GM19025 (cell line): ENCODE measurements at regions not wholly inside any gene's neighbourhood (a gene's known extent, or its start where the extent isn't known, plus 50 kb on each side); places are given as distances from the start of the nearest gene placed in this dataset.
"Not testable (repeated sequence)": the region's sequence is repeated elsewhere in the genome, so short reads cannot be mapped to it uniquely, and the experiment has no call there.

Experiments
- ATAC-seq: cut with Tn5 transposase; IDR thresholded peaks from one replicate; pipeline ENCODE4 v1.9.1; 2021; ENCODE audit warnings: mild to moderate bottlenecking, low read depth, moderate library complexity; ENCODE audit not compliant: unreplicated experiment

DNA sequence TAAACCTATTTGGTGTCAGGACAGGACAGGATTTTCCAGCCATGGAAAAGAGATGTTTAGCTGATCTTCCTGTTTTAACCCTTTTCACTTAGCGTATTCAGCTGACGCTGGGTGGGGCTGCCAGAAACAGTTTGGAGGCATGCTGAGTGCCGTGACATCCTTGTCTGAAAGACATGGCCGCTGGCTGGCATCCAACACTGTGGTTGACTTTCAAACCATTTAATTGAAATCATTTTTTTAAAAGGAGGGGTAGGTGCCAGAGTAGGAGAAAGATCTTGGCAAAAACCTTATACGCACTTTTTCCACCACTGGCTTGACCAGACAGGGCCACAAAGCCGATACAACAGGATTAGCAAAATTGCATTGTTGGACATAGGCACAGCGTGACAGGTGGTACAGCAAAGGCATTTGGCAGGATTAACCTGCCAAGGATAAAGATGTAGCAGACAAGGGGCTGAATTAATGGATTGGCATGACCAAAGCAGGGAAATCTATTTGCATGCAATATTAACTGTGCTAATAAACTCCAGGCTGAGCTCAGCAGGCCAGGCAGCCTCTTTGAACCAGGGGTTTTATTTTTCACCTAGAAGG is 131.8 kb upstream of the TOPAZ1 start:
- no peak for ATAC-seq

DNA sequence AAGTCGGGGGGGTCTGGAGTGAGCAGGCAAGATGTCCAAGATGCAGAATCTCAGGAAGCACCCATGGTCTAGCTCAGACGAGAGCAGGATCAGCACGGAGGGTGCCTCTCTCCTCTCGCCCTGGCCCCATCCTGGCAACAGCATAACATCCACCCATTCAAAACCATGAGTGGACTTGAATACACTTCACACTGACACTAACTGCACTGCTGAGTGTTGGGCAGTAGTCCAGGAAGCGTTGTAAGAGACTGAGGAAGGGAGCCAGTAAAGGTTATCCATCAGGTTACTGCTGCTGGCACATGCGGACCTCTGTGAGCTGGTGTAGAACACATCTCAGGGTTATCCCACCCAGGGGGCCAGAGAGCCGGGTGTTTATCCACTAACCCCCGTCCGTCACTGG is 131.0 kb upstream of the TOPAZ1 start:
- no peak for ATAC-seq

DNA sequence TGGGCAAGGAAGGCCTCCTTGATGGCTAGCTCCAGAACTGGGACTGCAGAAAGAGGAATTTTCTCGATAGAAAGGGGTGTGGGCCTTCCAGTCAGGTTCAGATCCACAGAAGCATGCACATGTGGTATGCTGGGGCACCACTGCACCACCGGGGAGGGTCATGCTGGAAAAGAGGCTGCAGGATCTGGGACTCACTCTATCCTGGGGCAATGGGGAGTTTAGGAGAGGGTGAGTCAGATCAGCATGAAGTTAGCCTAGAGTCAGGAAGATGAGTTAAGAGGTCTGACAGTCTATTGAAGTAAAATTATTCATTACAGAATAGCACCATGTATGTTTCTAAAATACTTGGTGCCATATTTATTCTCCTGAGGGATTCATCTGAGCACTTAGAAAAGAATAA is 130.2 kb upstream of the TOPAZ1 start:
- no peak for ATAC-seq

DNA sequence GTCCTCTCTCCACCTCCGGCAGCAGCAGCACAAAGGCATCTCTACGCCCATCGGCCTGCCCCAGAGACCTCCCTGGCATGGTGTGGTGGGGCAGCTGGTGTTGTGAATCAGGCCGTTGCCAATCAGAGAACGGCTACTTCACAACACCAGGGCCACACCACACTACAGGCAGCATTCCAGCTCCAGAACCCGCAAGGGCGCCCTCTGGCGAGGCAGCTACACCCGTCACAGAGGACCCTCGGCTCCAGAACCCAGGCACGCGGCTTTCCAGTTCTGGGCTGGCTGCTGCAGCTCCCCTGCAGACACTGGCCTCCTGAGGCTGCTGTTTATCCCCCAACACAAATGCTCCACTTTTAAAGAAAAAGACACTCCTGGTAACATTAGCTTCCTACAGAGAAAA is 127.5 kb upstream of the TOPAZ1 start:
- ATAC-seq = no peak

DNA sequence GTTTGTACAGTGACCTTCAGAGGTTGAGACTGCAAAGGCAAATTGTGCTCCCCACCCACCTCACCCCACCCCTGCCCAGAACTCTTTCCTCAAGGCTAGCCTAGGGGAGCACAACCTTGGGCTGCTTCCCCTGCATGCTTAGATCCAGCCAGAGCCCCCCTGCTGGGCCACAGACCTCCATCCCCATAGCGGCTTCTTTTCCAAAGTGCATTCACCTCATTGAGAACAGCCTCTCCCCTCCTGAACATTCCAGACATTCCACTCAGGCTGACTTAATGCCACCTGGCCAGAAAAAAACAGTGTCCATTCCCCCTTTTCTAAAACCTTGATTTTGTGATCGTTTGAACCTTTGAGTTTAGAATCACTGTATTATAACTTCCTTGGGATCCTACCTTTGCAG is 124.4 kb upstream of the TOPAZ1 start:
- ATAC-seq = no peak

DNA sequence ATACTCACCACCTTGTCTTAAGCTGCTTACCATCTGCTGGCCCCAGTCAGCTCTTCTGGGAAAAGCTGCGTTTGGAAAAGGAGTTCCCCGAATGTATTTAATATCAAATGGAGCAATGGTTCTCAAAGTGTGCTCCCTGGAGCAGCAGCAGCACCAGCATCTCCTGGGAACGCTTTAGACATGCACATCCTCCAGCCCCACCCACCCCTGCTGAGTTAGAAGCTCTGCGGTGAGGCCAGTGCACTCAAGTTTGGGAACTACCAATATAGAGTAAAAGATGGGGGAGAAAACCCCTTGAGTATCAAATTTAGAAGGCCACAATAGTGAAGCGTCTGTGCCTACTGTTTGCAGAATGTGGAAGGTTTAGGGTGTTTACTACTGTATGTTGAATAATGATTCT is 124.0 kb upstream of the TOPAZ1 start:
- ATAC-seq = no peak

DNA sequence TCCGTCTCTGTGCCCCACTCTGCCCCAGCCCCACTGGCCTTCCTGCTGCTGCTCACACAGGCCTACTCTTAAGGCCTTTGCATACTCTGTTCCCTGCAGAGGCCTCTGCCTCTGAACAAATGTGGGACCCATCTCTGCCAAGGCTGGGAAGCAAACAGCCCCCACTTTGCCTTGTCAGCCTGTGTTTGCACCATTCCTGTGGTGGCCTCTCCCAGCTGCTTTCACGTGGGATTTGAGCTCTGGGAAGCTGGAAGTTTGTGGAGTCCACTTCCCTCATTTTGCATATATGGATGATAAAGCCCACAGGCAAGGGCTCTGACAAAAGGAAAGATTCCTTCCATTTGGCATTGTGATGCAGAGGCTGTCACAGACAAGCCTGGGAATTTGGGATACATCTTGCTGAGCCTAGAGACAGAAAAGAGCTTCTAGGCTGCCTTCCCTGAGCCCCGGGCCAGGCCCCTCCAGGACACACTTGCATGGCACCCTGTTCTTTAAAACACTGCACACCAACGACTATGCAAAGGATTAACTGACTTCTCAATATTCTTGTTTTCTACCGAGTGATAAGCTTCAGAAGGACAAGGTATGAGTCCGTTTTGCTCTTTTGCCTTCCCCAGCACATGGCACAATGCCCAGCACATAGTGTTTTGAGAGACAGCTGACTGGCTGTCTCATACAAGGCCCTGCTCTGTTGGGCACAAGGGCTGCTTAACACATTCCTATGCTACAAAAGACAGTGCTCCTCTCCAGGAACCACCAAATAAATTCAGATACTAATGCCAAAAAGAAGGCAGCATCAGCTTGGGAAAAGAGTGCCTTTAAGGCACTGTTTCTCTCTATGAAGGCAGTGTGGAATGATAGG is 120.7 kb upstream of the TOPAZ1 start:
- ATAC-seq = no peak

DNA sequence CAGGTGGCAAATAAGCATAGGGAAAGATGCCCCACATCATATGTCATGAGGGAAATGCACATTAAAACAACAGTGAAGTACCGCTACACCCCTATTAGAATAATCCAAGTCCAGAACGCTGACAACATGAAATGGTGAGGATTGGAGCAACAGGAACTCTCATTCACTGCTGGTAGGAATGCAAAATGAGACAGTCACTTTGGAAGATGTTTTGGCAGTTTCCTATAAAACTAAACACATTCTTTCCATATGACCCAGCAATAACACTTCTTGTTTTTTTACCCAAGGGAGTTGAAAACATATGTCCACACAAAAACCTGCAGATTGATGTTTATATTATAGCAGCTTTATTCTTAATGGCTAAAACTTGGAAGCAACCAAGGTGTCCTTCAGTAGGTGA is 116.4 kb upstream of the TOPAZ1 start:
- no peak for ATAC-seq

DNA sequence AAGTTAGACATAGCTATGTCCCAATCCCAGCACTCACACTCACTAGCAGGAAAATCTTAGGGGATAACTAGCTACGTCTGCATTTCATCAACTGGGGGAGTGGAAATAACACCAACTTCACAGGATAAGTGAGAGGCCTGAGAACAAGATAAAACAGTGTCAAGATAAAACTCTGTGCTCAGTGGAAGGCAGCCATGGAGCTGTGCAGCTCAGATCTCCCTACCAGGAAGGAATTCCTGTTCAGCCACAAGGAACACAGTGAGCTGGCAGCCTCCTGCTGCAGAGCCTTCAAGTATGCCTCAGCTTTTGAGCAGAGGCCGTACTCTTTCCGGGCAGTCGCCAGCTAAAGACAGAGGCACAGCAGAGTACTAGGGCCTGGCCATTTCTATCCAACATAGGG is 115.8 kb upstream of the TOPAZ1 start:
- no peak for ATAC-seq

DNA sequence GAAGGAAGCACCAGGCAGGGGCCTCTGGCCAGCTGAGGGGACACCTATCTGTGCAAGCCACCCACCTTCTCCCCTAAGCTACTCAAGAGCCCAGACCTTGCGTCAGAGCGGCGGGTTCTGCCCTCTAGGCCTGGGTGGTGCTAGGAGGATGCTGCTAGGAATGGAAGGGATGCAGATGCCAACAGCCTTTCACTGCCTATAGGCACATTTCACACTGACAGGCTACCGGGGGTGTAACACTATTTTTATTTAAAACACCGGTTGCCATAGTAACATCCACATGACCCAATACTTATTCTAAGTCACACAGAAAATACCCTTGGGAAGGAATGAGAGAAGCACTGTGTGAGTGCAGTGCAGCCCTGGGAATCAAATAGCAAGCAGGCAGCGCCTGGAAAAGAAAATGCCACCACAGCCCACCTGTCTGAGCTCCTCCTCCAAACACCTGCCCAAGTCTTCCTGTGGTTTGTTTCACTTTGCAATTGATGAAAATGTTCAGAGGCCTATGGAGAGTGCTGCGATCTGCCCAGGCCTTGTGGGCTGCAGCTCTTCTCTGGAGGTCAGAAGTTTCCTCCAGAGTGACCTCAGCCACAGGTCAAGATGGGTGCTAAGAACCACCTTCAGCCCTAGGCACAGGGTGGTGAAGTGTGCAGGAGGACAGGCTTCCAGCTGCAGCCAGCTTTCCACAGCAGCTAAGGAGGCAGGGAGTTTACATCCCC is 113.5 kb upstream of the TOPAZ1 start:
- no peak for ATAC-seq

DNA sequence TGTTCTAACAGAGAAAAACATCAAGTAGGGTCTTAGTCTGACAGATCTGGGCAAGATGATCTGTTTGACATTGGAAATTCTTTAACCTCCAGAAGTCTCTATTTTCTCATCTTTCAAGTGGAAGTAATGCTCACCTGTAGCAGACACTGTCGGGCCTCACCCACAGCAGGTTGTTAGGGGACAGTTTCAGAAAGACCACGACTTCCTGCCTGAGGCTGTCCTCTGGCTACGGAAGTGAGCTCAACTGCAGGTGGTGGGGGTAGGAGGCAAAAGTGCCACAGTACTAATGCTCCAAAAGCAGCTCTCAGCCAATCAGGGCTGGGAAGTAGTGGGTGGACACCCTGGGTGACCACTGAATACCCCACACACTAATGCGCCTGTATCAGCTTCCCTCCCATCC is 111.4 kb upstream of the TOPAZ1 start:
- ATAC-seq = no peak

DNA sequence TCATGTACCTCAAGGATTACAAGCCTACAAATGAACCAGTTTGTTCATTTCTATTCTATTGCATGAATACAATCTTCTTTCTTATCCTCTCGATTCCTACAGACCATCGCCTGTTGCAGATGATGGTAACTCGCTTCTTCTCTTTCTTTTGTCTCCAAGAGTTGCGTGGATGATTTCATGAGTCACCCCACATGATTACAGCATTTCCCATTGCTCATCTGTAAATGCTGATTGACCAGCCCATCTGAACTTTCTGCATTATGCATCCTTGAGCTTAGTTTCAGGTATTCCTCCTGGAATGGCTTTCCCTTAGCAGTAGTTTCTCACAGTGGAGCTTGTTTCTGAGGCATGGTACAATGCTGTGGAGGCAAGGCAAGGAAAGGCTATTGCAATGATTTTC is 109.6 kb upstream of the TOPAZ1 start:
- no peak for ATAC-seq

DNA sequence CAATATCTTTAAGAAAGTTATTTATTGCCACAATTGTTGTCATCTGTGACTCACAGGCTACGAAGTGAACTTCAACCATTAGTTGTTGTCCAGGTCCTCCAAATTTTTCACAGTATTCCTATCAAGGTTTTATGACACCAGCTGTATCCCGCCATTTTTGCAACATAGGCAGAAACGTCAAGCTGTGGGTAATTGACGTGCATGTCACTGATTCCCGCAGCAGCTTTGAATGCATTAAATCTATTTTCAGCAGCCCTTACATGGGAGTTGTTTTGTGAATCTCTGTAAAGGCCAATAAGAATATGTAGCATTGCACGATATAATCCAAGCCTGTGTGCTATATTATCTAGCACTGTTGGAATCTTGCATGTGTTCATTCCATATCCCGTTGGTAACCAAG is 109.1 kb upstream of the TOPAZ1 start:
- ATAC-seq = no peak

DNA sequence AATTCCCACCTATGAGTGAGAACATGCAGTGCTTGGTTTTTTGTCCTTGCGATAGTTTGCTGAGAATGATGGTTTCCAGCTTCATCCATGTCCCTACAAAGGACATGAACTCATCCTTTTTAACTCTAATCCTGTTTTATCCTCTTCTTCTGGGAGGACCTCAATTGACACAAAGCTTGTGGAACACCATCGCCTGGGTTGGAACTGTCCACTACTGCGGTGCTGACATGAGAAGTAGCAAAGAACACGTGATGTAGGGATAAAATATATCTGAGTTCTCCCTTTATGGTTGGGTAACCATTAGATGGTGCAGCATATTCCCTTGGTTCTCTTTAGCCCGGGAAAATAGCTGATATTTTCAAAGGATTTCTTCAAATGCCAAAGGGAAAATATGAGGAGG is 105.3 kb upstream of the TOPAZ1 start:
- no peak for ATAC-seq

DNA sequence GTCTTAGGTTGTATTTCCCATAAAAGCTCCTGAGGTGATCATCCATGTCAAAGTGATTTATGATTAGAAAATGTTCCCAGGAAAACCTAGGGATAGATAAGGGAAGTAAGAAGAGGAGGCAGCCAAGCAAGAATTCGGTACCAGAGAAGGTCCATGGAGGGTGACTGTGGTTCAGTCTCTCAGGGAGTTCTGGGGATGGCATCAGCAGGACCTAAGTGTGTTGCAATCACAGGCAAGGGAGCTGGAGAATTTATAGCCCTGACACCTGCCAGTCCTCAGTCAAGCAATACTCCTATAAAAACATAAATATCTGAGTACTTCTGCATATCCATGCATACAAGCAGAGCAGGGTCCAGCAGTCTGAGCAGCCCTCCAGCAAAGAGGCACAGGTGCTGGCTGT is 95.6 kb upstream of the TOPAZ1 start:
- no peak for ATAC-seq

DNA sequence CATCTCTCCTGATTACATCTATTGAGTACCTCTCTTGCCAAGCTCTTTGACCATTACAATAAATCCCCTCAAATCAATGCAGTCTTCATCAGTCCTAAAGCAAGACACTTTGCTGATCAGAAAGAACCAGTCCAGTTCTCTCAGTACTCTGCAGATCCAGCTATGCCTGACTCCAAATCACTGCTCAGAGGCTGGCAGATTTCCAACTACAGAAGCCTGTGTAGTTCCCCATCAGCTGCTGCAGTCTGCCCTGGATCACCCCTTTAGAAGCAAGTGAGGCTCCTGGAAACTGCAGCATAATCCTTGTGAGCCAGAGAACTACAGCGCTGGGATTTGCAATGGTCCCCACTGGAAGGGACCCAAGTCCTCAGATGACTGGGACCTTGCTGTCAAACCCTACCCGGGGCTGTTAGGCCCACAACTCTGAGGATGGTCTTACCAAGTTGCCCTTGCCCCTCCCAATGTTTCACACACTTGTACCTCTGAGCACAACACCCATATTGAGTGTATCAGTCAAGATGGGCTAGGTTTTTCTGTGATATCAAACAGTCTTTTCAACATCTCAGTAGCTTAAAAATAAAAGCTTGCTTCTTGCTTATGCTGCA is 81.9 kb upstream of the TOPAZ1 start:
- ATAC-seq = no peak

DNA sequence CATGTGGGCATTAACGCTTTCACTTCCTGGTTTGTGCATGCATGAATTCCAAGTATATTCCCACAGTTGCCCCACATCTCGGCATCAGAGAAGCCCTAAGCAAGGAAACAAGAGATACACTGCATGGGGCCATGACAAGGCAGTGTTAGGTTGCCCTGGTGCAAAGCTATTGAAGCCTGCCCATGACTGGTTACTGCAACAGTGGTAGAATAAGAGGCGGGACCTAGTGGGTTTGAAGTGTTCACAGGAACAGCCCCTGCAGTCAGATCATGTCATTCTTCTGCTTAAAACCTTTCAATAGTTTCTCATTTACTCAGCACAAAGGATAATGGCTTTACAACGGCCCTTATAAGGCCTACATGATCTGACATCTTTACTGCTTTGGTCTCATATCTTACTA is 80.9 kb upstream of the TOPAZ1 start:
- ATAC-seq = no peak

DNA sequence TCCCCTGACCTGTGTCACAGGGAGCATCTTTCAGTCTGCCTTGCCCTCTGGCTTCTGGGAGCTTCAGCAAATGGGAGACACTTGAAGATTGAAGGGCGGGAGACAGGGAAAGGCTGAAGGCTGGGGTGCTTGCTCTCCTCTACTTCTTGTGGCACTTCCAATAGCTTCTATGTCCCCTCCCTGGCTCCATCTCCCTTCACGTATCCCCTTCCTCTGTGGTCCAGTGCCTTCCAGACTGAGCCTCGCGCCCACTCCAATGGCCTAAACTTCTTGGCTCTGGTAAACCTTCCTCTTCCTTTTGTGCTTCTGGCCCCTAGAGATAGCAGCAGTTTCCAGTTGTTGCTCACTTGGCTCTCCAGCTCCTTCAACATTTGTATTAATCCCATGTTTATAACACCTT is 69.8 kb upstream of the TOPAZ1 start:
- no peak for ATAC-seq

DNA sequence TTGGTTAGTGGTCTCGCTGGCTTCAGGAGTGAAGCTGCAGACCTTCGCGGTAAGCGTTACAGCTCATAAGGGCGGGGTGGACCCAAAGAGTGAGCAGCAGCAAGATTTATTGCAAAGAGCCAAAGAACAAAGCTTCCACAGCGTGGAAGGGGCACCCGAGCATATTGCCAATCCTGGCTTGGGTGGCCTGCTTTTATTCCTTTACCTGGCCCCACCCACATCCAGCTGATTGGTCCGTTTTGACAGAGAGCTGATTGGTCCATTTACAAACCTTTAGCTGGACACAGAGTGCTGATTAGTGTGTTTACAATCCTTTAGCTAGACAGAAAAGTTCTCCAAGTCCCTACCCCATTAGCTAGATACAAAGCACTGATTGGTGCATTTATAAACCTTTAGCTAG is 69.0 kb upstream of the TOPAZ1 start:
- not testable (repeated sequence) for ATAC-seq

DNA sequence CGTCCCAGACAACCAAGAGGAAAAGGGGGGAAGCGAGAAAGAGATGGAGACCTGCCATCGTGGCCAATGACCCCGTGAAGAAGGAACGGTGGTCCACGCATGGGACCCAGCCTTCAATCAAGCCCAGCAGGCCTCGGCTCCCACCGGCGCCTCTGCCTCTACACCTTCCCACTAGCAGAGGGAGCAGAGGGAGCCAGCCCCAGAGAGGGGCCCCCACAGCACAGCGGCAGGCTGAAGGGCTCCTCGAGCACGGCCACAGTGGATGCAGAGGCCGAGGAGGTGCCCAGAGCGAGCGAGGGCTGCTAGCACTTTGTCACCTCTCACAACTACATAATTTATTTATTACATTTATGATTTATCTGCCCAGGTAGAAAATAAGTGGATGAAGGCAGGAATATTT is 68.4 kb upstream of the TOPAZ1 start:
- no peak for ATAC-seq

DNA sequence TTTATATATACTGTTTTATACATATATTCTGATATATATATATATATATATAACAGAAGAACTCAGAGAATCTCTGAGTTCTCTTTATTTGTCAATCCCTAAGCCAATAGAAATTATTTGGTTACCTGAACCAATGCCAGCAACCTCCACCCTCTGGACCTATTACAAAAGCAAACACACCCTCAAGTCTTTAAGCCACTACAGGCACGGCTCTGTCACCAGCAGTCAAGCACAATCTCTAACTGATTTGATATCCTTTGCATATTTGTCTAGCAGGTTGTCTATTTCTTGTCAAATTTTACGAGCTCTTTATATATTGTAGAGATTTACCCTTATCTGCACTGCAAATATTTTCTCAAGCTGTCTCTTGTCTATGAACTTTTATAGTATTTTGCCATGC is 66.6 kb upstream of the TOPAZ1 start:
- no peak for ATAC-seq
